ENCODE measurements at regions not wholly inside any gene's neighbourhood (a gene's known extent, or its start where the extent isn't known, plus 50 kb on each side); places are given as distances from the start of the nearest gene placed in this dataset.
"Not testable (repeated sequence)": the region's sequence is repeated elsewhere in the genome, so short reads cannot be mapped to it uniquely, and the experiment has no call there.

- TF ChIP-seq ZFX (IDR thresholded peaks at IDR 0.05): no peak
- TF ChIP-seq, protein P1, sequence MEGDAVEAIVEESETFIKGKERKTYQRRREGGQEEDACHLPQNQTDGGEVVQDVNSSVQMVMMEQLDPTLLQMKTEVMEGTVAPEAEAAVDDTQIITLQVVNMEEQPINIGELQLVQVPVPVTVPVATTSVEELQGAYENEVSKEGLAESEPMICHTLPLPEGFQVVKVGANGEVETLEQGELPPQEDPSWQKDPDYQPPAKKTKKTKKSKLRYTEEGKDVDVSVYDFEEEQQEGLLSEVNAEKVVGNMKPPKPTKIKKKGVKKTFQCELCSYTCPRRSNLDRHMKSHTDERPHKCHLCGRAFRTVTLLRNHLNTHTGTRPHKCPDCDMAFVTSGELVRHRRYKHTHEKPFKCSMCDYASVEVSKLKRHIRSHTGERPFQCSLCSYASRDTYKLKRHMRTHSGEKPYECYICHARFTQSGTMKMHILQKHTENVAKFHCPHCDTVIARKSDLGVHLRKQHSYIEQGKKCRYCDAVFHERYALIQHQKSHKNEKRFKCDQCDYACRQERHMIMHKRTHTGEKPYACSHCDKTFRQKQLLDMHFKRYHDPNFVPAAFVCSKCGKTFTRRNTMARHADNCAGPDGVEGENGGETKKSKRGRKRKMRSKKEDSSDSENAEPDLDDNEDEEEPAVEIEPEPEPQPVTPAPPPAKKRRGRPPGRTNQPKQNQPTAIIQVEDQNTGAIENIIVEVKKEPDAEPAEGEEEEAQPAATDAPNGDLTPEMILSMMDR (conservative IDR thresholded peaks at IDR 0.05): peak; percentile 70
- no peak overlapping the region for H3K27ac ChIP-seq
These were observed 458.6 kb upstream of the FSIP2 start for GRCh38 chr2:185279999-185280398.

- H3K27ac ChIP-seq: no peak overlapping the region
- TF ChIP-seq, protein P1 (conservative IDR thresholded peaks at IDR 0.05): no peak
- no peak for TF ChIP-seq ZFX (IDR thresholded peaks at IDR 0.05)
These were observed 453.9 kb upstream of the FSIP2 start for GRCh38 chr2:185284696-185285095.

GRCh38 chr2:185290012-185290411 lies 448.6 kb upstream of the FSIP2 start:
- H3K27ac ChIP-seq: not testable (repeated sequence)

DNA sequence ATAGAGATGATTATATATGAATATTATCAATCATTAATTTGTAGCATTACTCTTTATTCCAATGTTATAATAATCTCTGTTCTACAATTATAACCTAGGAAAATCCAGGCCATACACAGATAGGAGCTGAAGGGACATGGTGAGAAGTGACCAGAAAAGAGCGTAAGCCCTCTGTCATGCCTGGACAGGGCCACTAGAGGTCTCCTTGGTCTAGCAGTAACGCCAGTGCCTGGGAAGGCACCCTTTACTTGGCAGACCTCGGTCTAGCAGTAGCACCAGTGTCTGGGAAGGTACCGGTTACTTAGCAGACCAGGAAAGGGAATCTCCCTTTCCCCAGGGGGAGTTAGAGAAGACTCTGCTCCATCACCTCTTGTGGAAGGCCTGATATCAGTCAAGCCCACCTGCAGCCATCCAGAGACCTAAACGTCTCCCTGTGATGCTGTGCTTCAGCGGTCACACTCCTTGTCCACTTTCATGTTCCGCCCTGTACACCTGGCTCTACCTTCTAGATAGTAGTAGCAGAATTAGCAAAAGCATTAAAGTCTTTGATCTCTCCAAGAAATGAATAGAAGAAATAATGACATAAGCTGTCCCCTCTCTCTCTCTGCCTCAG lies 447.5 kb upstream of the FSIP2 start:
- no peak overlapping the region for H3K27ac ChIP-seq
- TF ChIP-seq, protein P1 (conservative IDR thresholded peaks at IDR 0.05): peak; percentile 21; the same call in 1 of the 2 replicates
- TF ChIP-seq ZFX (IDR thresholded peaks at IDR 0.05): no peak

DNA sequence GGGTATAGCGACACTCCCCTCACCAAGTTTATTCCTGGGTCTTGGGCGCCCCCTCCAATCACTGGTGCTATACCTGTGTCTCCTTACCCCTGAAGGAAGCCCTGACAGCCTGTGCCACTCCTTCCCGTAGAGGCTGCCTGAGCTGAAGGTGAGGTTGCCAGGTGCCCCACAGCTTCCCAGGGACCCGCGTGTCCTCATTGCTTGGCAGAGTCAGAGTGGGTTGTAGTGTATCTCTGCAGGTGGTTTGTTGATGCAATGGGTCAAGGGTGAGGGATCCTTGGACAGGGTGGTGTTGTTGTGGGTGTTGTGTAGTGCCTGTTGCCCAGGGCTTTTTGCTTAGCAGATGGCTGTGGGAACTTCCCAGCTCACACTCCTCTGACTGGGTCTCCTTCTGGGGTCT lies 438.7 kb upstream of the FSIP2 start:
- TF ChIP-seq, protein P1 (conservative IDR thresholded peaks at IDR 0.05): no peak
- no peak for TF ChIP-seq ZFX (IDR thresholded peaks at IDR 0.05)
- no peak overlapping the region for H3K27ac ChIP-seq

- TF ChIP-seq ZFX (IDR thresholded peaks at IDR 0.05): no peak
- TF ChIP-seq, protein P1 (conservative IDR thresholded peaks at IDR 0.05): no peak
- no peak overlapping the region for H3K27ac ChIP-seq
These were observed 432.5 kb upstream of the FSIP2 start for GRCh38 chr2:185306119-185306518.

DNA sequence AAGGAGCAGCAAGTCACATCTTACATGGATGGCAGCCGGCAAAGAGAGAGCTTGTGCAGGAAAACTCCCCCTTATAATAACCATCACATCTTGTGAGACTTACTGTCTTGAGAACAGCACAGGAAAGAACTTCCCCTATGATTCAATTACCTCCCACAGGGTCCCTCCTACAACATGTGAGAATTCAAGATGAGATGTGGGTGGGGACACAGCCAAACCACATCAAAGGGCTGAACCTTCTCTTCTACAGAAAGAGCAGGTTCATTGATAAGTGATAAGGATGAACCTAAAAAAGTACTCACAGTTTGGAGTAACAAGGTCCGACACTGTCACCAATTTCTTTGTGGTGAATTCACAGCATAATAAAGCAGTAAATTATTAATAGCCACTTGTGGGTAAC lies 422.2 kb upstream of the FSIP2 start:
- no peak overlapping the region for H3K27ac ChIP-seq
- TF ChIP-seq, protein P1 (conservative IDR thresholded peaks at IDR 0.05): no peak
- TF ChIP-seq ZFX (IDR thresholded peaks at IDR 0.05): no peak

DNA sequence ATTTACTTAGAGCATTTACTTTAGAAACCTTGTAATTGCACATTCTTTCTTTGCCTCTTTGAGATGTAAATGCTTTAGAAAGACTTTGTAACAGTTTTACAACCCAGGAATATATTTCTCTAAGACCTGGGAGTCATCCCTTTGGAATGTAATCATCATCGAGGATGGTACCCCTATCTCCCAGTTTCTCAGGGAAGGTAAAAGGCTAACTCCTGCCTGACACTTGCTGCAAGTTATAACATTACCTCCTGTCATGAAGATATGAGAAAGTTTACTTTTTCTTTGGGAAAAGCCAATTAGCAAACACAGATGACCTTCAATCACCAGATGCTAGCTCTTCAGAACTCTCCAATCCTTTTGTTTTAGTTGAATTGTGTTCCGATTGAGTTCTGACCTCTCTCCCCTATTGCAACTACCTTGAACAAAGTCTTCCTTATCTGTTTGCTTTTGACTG lies 420.3 kb upstream of the FSIP2 start:
- TF ChIP-seq, protein P1 (conservative IDR thresholded peaks at IDR 0.05): no peak
- no peak for TF ChIP-seq ZFX (IDR thresholded peaks at IDR 0.05)
- H3K27ac ChIP-seq: no peak overlapping the region

Data from C4-2B (cell line).